ENCODE measurements at regions not wholly inside any gene's neighbourhood (a gene's known extent, or its start where the extent isn't known, plus 50 kb on each side); places are given as distances from the start of the nearest gene placed in this dataset.

- POLR2A ChIA-PET, result interaction anchor here (0.7 kb wide), 1 partner anchor 173 kb away, joined by 16 read pairs; no protein-coding TSS in a partner anchor
- no peaks in the 10 kb centered on the region for H3K9me3 Mint-ChIP-seq
These were observed 91.5 kb downstream of the SIPA1L2 start for GRCh38 chr1:232538224-232538942.

GRCh38 chr1:232534552-232535517 is 95.1 kb downstream of the SIPA1L2 start:
- H3K9me3 Mint-ChIP-seq, result no peaks in the 10 kb centered on the region
- CTCF ChIA-PET, result no interaction called here
- POLR2A ChIA-PET, result no interaction called here
- peaks cover 1% of the 10 kb centered on the region for H3K4me1 ChIP-seq (ENCODE audit: insufficient read depth, low read length)
- DNase-seq, result no peak
- no peak overlapping the region for H3K4me3 ChIP-seq (ENCODE audit: low read length)
- H3K36me3 ChIP-seq (ENCODE audit: insufficient read depth, low read length), result no peaks in the 10 kb centered on the region
- H3K27me3 ChIP-seq (ENCODE audit: insufficient read depth, low read length, poor library complexity, severe bottlenecking), result no peaks in the 10 kb centered on the region
- peaks cover 0 to 4% of the 10 kb centered on the region in 2 donors for H3K27me3 Mint-ChIP-seq
- peaks cover under 1 to 7% (median 5%) of the 10 kb centered on the region in 3 donors for H3K4me1 Mint-ChIP-seq
- H3K4me3 Mint-ChIP-seq, result no peak overlapping the region
- peaks cover 0 to 12% (median 2%) of the 10 kb centered on the region in 3 donors for H3K36me3 Mint-ChIP-seq
- H3K9me3 ChIP-seq (ENCODE audit: low read length), result no peaks in the 10 kb centered on the region
- no peak overlapping the region for H3K27ac ChIP-seq (ENCODE audit: low read depth, low read length)
- peak overlapping the region in 1 of 8 donors; percentile 1 for H3K27ac Mint-ChIP-seq

More at GRCh38 chr1:232538224-232538942, 91.5 kb downstream of the SIPA1L2 start:
- Mint-ChIP-seq H3K27ac (peak overlapping the region in 1 of 8 donors; percentile 26), H3K4me1 (peaks cover 0 to 2% (median 0%) of the 10 kb centered on the region in 3 donors), H3K27me3 (peaks cover 0 to 3% of the 10 kb centered on the region in 2 donors), H3K4me3 (no peak overlapping the region), H3K36me3 (no peaks in the 10 kb centered on the region)
- H3K4me1 ChIP-seq (ENCODE audit: insufficient read depth, low read length), result no peaks in the 10 kb centered on the region
- DNase-seq, result no peak
- no peaks in the 10 kb centered on the region for H3K9me3 ChIP-seq (ENCODE audit: low read length)
- no peaks in the 10 kb centered on the region for H3K27me3 ChIP-seq (ENCODE audit: insufficient read depth, low read length, poor library complexity, severe bottlenecking)
- no peaks in the 10 kb centered on the region for H3K36me3 ChIP-seq (ENCODE audit: insufficient read depth, low read length)
- H3K27ac ChIP-seq (ENCODE audit: low read depth, low read length), result no peak overlapping the region
- no peak overlapping the region for H3K4me3 ChIP-seq (ENCODE audit: low read length)
- CTCF ChIA-PET, result no interaction called here

GRCh38 chr1:232533328-232533727 is 96.6 kb downstream of the SIPA1L2 start:
- no peaks in the 10 kb centered on the region for H3K9me3 Mint-ChIP-seq
- Histone ChIP-seq H3K27ac (ENCODE audit: low read depth, low read length) (no peak overlapping the region), H3K27me3 (ENCODE audit: insufficient read depth, low read length, poor library complexity, severe bottlenecking) (no peaks in the 10 kb centered on the region), H3K36me3 (ENCODE audit: insufficient read depth, low read length) (no peaks in the 10 kb centered on the region), H3K4me1 (ENCODE audit: insufficient read depth, low read length) (peaks cover 14% of the 10 kb centered on the region), H3K9me3 (ENCODE audit: low read length) (no peaks in the 10 kb centered on the region), H3K4me3 (ENCODE audit: low read length) (no peak overlapping the region)
- DNase-seq, result no peak
- no peak overlapping the region for H3K4me3 Mint-ChIP-seq
- ChIA-PET CTCF (no interaction called here), POLR2A (no interaction called here)
- H3K36me3 Mint-ChIP-seq, result peaks cover 0 to 12% (median 2%) of the 10 kb centered on the region in 3 donors
- peaks cover 0 to 4% of the 10 kb centered on the region in 2 donors for H3K27me3 Mint-ChIP-seq
- no peak overlapping the region for H3K27ac Mint-ChIP-seq
- H3K4me1 Mint-ChIP-seq, result peaks cover 16 to 22% (median 17%) of the 10 kb centered on the region in 3 donors

- POLR2A ChIA-PET, result no interaction called here
- no peaks in the 10 kb centered on the region for H3K9me3 Mint-ChIP-seq
- Histone ChIP-seq H3K27ac (ENCODE audit: low read depth, low read length) (no peak overlapping the region), H3K9me3 (ENCODE audit: low read length) (no peaks in the 10 kb centered on the region), H3K36me3 (ENCODE audit: insufficient read depth, low read length) (no peaks in the 10 kb centered on the region), H3K4me1 (ENCODE audit: insufficient read depth, low read length) (peaks cover 17% of the 10 kb centered on the region), H3K27me3 (ENCODE audit: insufficient read depth, low read length, poor library complexity, severe bottlenecking) (no peaks in the 10 kb centered on the region), H3K4me3 (ENCODE audit: low read length) (no peak overlapping the region)
- peaks cover 19 to 25% (median 20%) of the 10 kb centered on the region in 3 donors for H3K4me1 Mint-ChIP-seq
- peaks cover 0 to 12% (median 2%) of the 10 kb centered on the region in 3 donors for H3K36me3 Mint-ChIP-seq
- H3K27ac Mint-ChIP-seq, result no peak overlapping the region
- H3K27me3 Mint-ChIP-seq, result peaks cover 0 to 4% of the 10 kb centered on the region in 2 donors
- CTCF ChIA-PET, result no interaction called here
- H3K4me3 Mint-ChIP-seq, result no peak overlapping the region
- DNase-seq, result no peak
These were observed 97.0 kb downstream of the SIPA1L2 start for GRCh38 chr1:232532901-232533300.

DNA sequence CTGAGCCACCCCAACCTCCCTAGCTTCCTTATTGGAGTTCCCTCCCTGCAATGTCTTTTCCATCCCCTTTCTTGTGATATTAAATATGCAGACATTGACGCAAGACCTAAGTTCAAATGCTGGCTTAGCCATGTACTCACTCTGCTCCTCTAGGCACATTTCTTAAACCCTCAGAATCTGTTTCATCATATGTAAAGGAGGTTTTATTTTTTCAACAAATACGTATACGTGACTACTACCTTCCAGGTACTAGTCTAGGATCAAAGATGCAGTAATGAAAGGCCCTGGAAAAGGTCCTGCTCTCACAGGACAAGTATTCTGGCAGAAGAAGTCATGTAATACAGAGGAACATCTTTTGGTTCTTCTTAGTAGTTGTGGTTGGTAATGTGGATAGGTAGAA is 98.6 kb downstream of the SIPA1L2 start:
- no peak for DNase-seq
- Histone ChIP-seq H3K27me3 (ENCODE audit: insufficient read depth, low read length, poor library complexity, severe bottlenecking) (no peaks in the 10 kb centered on the region), H3K4me1 (ENCODE audit: insufficient read depth, low read length) (peaks cover 17% of the 10 kb centered on the region), H3K27ac (ENCODE audit: low read depth, low read length) (no peak overlapping the region), H3K36me3 (ENCODE audit: insufficient read depth, low read length) (no peaks in the 10 kb centered on the region), H3K4me3 (ENCODE audit: low read length) (no peak overlapping the region), H3K9me3 (ENCODE audit: low read length) (no peaks in the 10 kb centered on the region)
- peaks cover 20 to 36% (median 29%) of the 10 kb centered on the region in 3 donors for H3K4me1 Mint-ChIP-seq
- H3K27ac Mint-ChIP-seq, result no peak overlapping the region
- ChIA-PET POLR2A (no interaction called here), CTCF (no interaction called here)
- H3K27me3 Mint-ChIP-seq, result peaks cover 0 to 4% of the 10 kb centered on the region in 2 donors
- no peak overlapping the region for H3K4me3 Mint-ChIP-seq
- peaks cover 0 to 12% (median 2%) of the 10 kb centered on the region in 3 donors for H3K36me3 Mint-ChIP-seq
- H3K9me3 Mint-ChIP-seq, result no peaks in the 10 kb centered on the region

DNA sequence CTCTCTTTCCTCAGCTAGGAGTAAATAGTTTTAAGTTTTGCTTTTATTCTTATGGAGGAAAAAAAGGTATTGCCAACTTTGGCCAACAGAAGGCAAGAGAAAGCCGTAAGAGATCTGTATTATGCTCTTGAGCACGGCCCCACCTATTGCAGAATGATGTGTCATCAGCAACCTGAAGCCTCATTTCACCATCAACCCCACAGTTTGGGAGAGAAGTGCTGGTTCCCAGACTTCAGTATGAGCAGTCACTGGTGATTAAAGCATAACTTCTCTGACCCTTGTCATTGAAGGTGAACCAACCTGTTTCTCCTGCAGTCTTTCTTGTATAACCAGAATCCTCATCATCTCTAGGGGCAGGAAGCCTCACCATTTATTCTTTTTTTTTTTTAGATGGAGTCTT is 100.2 kb downstream of the SIPA1L2 start:
- H3K4me3 Mint-ChIP-seq, result peak overlapping the region in 1 of 7 donors; percentile 76
- no peak for DNase-seq
- no peaks in the 10 kb centered on the region for H3K9me3 Mint-ChIP-seq
- H3K27ac Mint-ChIP-seq, result peak overlapping the region in 1 of 8 donors; percentile 75
- H3K27ac ChIP-seq (ENCODE audit: low read depth, low read length), result no peak overlapping the region
- H3K36me3 ChIP-seq (ENCODE audit: insufficient read depth, low read length), result no peaks in the 10 kb centered on the region
- H3K36me3 Mint-ChIP-seq, result peaks cover 0 to 12% (median 2%) of the 10 kb centered on the region in 3 donors
- H3K9me3 ChIP-seq (ENCODE audit: low read length), result no peaks in the 10 kb centered on the region
- ChIA-PET CTCF (no interaction called here), POLR2A (no interaction called here)
- peaks cover 17% of the 10 kb centered on the region for H3K4me1 ChIP-seq (ENCODE audit: insufficient read depth, low read length)
- peaks cover 0 to 4% of the 10 kb centered on the region in 2 donors for H3K27me3 Mint-ChIP-seq
- peaks cover 24 to 43% (median 34%) of the 10 kb centered on the region in 3 donors for H3K4me1 Mint-ChIP-seq
- H3K4me3 ChIP-seq (ENCODE audit: low read length), result no peak overlapping the region
- no peaks in the 10 kb centered on the region for H3K27me3 ChIP-seq (ENCODE audit: insufficient read depth, low read length, poor library complexity, severe bottlenecking)

GRCh38 chr1:232528472-232529089 is 101.4 kb downstream of the SIPA1L2 start:
- Mint-ChIP-seq H3K4me1 (peaks cover 31 to 51% (median 40%) of the 10 kb centered on the region in 3 donors), H3K9me3 (no peaks in the 10 kb centered on the region), H3K27me3 (peaks cover 0 to 4% of the 10 kb centered on the region in 2 donors), H3K27ac (peak overlapping the region; percentile 25 to 92 (median 78)), H3K4me3 (peak overlapping the region; percentile 9 to 76 (median 58)), H3K36me3 (peaks cover 0 to 12% (median 2%) of the 10 kb centered on the region in 3 donors)
- CTCF ChIA-PET, result no interaction called here
- H3K36me3 ChIP-seq (ENCODE audit: insufficient read depth, low read length), result no peaks in the 10 kb centered on the region
- H3K27ac ChIP-seq (ENCODE audit: low read depth, low read length), result no peak overlapping the region
- POLR2A ChIA-PET, result no interaction called here
- H3K4me1 ChIP-seq (ENCODE audit: insufficient read depth, low read length), result peaks cover 17% of the 10 kb centered on the region
- DNase-seq, result peak in 1 of 5 donors; percentile 63
- H3K4me3 ChIP-seq (ENCODE audit: low read length), result no peak overlapping the region
- H3K9me3 ChIP-seq (ENCODE audit: low read length), result no peaks in the 10 kb centered on the region
- H3K27me3 ChIP-seq (ENCODE audit: insufficient read depth, low read length, poor library complexity, severe bottlenecking), result no peaks in the 10 kb centered on the region

Data from CD8-positive, alpha-beta memory T cell (primary cell).